IPS-18a (cell line): ENCODE measurements at regions not wholly inside any gene's neighbourhood (a gene's known extent, or its start where the extent isn't known, plus 50 kb on each side); places are given as distances from the start of the nearest gene placed in this dataset.
A peak's percentile ranks its signal among the peaks of the same experiment; 100 is the strongest.
"Not testable (repeated sequence)": the region's sequence is repeated elsewhere in the genome, so short reads cannot be mapped to it uniquely, and the experiment has no call there.

Experiments
- H3K27ac ChIP-seq: one replicate; pipeline ENCODE4 v1.5.1; 2013; ENCODE audit warnings: low read length
- H3K27me3 ChIP-seq: one replicate; pipeline ENCODE4 v1.6.1; 2013; ENCODE audit warnings: mild to moderate bottlenecking, low read length; ENCODE audit not compliant: control insufficient read depth, insufficient read depth
- H3K36me3 ChIP-seq: one replicate; pipeline ENCODE4 v1.6.1; 2013; ENCODE audit warnings: low read depth, low read length; ENCODE audit not compliant: control insufficient read depth
- H3K4me1 ChIP-seq: one replicate; pipeline ENCODE4 v1.6.1; 2013; ENCODE audit warnings: low read depth, low read length; ENCODE audit not compliant: control insufficient read depth
- H3K4me3 ChIP-seq: one replicate; pipeline ENCODE4 v1.5.1; 2013; ENCODE audit warnings: low read length
- H3K9ac ChIP-seq: one replicate; pipeline ENCODE4 v1.6.1; 2013; ENCODE audit warnings: mild to moderate bottlenecking, low read length, moderate library complexity
- H3K9me3 ChIP-seq: one replicate; pipeline ENCODE4 v1.6.1; 2013; ENCODE audit warnings: low read depth, low read length; ENCODE audit not compliant: control insufficient read depth

DNA sequence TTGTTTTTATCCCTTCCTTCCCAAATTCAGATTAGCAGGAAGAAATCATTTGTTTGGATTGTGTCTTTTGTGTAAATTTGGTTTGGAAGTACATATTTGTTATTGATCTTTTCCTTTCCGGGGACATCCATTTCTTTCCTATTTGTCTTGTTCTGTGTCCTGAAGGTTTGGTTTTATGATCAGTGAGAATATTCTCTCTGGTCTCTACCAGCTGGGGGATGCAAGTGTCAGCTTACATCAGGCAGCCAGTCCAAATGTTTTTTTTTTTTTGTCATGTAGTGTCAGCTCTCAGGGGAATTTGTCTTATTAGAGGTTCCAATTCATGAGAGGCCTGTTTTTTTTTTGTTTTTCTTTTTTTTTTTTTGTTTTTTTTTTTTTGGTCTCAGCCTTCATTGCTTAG is 479.2 kb upstream of the LRRC7 start:
- H3K9ac ChIP-seq, result no peak overlapping the region
- H3K27me3 ChIP-seq, result no peaks in the 10 kb centered on the region
- no peak overlapping the region for H3K4me3 ChIP-seq
- H3K9me3 ChIP-seq, result no peaks in the 10 kb centered on the region
- H3K36me3 ChIP-seq, result no peaks in the 10 kb centered on the region
- peaks cover 29% of the 10 kb centered on the region for H3K4me1 ChIP-seq
- H3K27ac ChIP-seq, result no peak overlapping the region

DNA sequence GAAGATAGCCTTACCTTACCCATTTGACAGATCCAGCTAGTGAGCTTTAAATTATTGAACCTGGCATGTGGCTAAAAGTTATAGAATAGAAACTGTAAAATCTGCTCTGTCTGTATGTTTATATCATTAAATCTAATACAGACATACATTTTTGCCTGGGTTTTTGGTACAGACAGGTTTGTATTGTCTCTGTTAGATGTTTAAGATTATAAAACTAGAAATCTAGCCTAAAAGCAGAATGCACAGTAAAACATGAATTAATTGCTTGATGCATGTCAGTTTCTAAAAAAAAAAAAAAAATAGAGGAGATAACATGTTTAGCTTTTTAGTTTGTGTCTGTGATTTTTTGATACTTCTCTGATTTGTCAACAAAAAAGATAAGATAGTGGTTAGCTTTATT is 477.6 kb upstream of the LRRC7 start:
- H3K4me1 ChIP-seq, result peaks cover 21% of the 10 kb centered on the region
- no peaks in the 10 kb centered on the region for H3K9me3 ChIP-seq
- no peaks in the 10 kb centered on the region for H3K36me3 ChIP-seq
- H3K4me3 ChIP-seq, result no peak overlapping the region
- no peaks in the 10 kb centered on the region for H3K27me3 ChIP-seq
- no peak overlapping the region for H3K9ac ChIP-seq
- no peak overlapping the region for H3K27ac ChIP-seq

DNA sequence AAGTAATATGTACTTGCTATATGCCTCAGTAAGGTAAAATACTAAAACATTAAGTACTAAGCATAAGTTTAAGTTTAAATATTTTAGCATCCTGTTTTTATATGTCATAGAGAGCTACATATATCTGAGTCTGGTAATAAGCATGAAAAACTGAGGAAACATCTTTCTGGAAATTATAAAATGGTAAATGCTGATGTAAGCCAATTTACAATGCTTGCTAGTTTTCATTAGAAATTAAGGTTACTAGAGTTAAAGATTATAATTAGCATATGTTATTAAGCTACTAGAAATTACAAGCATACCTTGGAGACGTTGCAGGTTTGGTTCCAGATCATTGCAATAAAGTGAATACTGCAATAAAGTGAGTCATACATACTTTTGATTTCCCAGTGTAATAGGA is 477.0 kb upstream of the LRRC7 start:
- Histone ChIP-seq H3K4me1 (peaks cover 20% of the 10 kb centered on the region), H3K36me3 (no peaks in the 10 kb centered on the region), H3K27me3 (no peaks in the 10 kb centered on the region), H3K9ac (no peak overlapping the region), H3K9me3 (no peaks in the 10 kb centered on the region), H3K4me3 (no peak overlapping the region), H3K27ac (no peak overlapping the region)

DNA sequence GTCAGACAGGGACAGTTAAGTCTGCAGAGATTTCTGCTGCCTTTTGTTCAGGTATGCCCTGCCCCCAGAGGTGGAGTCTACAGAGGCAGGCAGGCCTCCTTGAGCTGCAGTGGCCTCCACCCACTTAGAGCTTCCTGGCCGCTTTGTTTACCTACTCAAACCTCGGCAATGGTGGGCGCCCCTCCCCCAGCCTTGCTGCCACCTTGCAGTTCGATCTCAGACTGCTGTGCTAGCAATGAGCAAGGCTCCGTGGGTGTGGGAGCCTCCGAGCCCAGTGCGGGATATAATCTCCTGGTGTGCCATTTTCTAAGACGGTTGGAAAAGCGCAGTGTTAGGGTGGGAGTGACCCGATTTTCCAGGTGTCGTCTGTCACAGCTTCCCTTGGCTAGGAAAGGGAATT is 465.7 kb upstream of the LRRC7 start:
- not testable (repeated sequence) for H3K9ac ChIP-seq, H3K36me3 ChIP-seq, H3K4me3 ChIP-seq, H3K4me1 ChIP-seq, H3K27me3 ChIP-seq, H3K9me3 ChIP-seq, H3K27ac ChIP-seq

DNA sequence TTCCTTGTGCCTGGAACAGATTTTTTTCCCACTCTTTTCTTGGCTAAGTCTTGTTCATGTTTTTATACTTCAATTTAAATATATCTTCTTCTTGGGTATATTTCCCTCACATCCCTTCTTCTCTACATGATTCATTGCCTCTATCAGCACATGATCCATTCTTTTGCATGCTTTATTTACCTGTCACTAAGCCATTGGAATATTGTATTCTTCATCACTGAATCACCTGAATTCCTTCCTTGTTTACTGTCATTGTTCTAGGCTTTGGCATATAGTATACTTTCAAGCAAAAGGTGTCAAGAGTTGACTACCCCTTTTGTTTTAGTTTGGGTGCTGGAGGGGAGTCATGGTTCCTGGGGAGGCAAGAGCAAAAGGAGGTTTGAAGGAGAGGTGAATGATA is 464.5 kb upstream of the LRRC7 start:
- no peaks in the 10 kb centered on the region for H3K36me3 ChIP-seq
- H3K27me3 ChIP-seq, result no peaks in the 10 kb centered on the region
- H3K4me1 ChIP-seq, result no peaks in the 10 kb centered on the region
- H3K27ac ChIP-seq, result no peak overlapping the region
- H3K9ac ChIP-seq, result no peak overlapping the region
- no peak overlapping the region for H3K4me3 ChIP-seq
- H3K9me3 ChIP-seq, result peaks cover 5% of the 10 kb centered on the region

DNA sequence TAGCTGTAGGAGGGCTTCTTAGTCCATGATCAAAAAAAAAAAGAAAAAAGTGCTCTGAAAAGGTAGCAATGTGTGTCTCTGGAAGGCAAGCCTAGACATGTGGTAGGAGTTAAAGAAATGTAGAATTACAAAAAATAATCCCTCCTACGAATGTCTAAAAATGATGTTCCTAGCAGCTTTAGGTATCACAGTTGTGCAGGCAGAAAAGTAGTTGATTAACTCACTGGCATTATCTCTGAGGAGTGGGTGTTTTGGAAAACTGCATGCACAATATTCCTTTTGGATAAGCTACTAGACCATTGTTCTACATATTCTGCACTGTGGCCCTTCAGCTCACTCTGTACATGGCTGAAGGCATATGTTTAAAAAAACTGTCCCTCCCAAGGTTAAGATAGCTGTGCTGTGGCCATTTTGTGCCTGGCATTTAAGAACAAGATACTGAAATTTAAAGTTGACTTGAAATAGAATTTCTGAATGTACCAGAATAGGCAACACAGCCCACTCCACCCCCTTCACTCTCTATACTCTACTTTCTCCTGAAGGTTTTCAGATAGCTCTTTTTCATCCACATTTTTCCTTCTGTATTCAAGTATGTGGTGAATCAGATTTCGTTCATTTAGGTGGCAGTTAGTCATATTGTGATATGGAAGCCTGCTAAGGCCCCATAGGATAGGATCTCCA is 463.9 kb upstream of the LRRC7 start:
- Histone ChIP-seq H3K9me3 (peaks cover 5% of the 10 kb centered on the region), H3K9ac (no peak overlapping the region), H3K36me3 (no peaks in the 10 kb centered on the region), H3K27me3 (no peaks in the 10 kb centered on the region), H3K4me3 (no peak overlapping the region), H3K4me1 (no peaks in the 10 kb centered on the region), H3K27ac (no peak overlapping the region)

DNA sequence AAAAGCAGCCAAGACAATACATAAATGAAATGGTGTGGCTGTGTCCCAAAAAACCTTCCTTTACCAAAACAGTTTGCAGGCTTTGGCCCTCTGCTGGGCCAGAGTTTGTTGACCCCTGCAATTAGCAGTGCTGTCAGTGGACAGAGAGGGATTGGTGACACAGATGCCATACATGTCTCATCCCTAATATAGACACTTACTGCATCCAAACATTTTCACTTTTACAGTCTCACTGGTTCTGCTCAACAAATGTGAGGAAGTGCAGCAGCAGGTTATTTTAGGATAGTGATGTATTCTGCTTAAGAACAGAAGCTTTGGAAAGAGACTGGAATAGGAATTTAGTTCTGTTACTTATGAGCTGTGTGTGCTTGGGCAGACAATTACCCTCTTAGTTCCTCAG is 462.8 kb upstream of the LRRC7 start:
- H3K27me3 ChIP-seq, result no peaks in the 10 kb centered on the region
- H3K36me3 ChIP-seq, result no peaks in the 10 kb centered on the region
- no peak overlapping the region for H3K4me3 ChIP-seq
- peaks cover 5% of the 10 kb centered on the region for H3K9me3 ChIP-seq
- no peaks in the 10 kb centered on the region for H3K4me1 ChIP-seq
- H3K9ac ChIP-seq, result no peak overlapping the region
- no peak overlapping the region for H3K27ac ChIP-seq

DNA sequence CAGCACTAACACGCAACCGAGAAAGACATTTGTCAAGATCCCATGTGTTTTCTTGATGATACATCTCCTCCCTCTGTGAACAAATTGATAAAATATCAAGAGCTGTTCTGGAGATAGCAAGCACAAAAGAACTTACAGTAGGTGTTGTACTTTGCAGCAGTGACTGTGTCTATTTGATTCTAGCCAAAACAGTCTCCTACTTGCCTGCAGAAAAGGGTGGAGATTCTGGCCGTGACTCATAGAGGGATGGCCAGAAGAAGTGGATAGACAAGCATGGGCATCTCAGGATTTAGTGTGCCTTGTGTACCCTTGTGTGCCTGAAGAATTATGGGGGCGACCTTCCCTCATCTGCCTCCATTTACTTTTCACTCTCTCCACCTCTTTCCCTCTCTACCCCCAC is 458.4 kb upstream of the LRRC7 start:
- Histone ChIP-seq H3K27ac (no peak overlapping the region), H3K9me3 (no peaks in the 10 kb centered on the region), H3K27me3 (no peaks in the 10 kb centered on the region), H3K4me3 (no peak overlapping the region), H3K9ac (no peak overlapping the region), H3K36me3 (no peaks in the 10 kb centered on the region), H3K4me1 (no peaks in the 10 kb centered on the region)

DNA sequence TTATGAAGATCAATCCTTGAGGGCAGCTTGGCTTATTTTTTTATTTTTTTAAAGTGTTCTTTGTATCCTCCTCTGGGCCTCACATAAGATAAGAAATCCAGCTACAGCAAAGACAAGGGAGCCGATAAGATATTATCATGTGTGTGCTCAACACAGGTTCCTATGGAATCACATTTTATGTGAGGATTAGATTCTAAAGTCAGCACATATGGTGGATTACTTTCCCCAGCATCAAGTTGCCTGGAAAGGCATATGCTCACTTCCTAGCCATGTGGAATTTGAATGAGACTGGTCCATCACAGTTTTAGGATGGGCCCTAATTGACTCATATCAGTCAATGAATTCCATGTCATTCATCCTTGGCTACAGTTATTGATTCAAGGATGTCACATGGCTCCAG is 456.9 kb upstream of the LRRC7 start:
- Histone ChIP-seq H3K4me3 (no peak overlapping the region), H3K27ac (no peak overlapping the region), H3K27me3 (no peaks in the 10 kb centered on the region), H3K9me3 (no peaks in the 10 kb centered on the region), H3K4me1 (no peaks in the 10 kb centered on the region), H3K36me3 (no peaks in the 10 kb centered on the region), H3K9ac (no peak overlapping the region)

DNA sequence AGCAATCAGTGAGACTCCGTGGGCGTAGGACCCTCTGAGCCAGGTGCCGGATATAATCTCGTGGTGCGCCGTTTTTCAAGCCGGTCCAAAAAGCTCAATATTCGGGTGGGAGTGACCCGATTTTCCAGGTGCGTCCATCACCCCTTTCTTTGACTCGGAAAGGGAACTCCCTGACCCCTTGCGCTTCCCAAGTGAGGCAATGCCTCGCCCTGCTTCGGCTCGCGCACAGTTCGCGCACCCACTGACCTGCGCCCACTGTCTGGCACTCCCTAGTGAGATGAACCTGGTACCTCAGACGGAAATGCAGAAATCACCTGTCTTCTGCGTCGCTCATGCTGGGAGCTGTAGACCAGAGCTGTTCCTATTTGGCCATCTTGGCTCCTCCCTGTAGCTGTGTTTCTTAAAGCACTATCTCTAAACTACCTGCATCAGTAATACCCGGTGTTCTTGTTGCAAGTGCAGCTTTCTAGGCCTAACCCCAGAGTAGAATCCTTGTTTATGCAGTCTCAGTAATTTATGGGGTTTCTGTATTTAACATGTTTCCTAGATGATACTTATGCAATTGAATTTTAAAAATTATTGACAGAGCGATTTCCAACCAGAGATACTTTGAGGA is 447.5 kb upstream of the LRRC7 start:
- H3K36me3 ChIP-seq, H3K9me3 ChIP-seq, H3K27me3 ChIP-seq, H3K4me1 ChIP-seq, H3K4me3 ChIP-seq, H3K27ac ChIP-seq: not testable (repeated sequence)
- H3K9ac ChIP-seq, result peak overlapping the region; percentile 17

DNA sequence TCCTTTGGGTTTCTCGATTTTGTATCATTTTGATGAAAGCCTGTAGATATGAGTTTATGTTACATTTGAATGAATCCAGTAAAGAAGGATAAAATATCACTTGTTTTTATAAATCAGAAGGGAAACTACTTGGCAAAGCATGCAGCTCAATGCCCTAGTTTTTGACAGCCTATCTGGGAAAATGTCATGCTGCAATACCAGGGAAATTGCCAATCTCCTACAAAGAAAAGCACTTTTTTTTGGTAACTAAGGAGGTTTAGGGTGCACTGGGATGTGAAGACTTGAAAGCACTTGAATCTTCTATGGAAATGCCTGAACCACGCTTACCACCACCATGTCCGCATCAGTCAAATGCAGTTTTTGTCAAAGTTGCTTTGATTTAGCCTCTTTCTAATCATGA is 446.9 kb upstream of the LRRC7 start:
- Histone ChIP-seq H3K4me3 (no peak overlapping the region), H3K9me3 (no peaks in the 10 kb centered on the region), H3K9ac (no peak overlapping the region), H3K36me3 (no peaks in the 10 kb centered on the region), H3K27ac (no peak overlapping the region), H3K27me3 (no peaks in the 10 kb centered on the region), H3K4me1 (peaks cover 8% of the 10 kb centered on the region)

DNA sequence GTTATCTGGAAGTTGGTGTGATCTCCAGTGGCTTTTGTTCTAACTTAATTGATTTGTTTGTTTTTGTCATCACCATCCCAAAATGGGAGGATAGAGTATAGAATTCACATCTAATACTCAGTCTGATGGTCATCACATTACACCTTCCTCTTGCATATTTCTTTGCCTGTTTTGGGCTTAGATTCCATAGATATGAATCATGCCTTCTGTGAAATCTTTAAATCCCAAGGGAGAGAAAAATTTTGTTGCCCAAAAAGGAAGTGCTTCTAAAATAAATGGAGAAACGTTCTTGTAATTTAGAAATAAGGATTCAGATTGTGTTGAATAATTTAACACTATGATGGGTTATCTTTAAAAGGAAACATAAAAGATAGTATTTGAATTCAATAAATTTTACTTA is 446.0 kb upstream of the LRRC7 start:
- H3K9me3 ChIP-seq, result no peaks in the 10 kb centered on the region
- H3K36me3 ChIP-seq, result no peaks in the 10 kb centered on the region
- no peak overlapping the region for H3K9ac ChIP-seq
- no peak overlapping the region for H3K4me3 ChIP-seq
- H3K27me3 ChIP-seq, result no peaks in the 10 kb centered on the region
- H3K27ac ChIP-seq, result no peak overlapping the region
- H3K4me1 ChIP-seq, result peaks cover 8% of the 10 kb centered on the region
